GM21717 (cell line): ENCODE measurements at regions not wholly inside any gene's neighbourhood (a gene's known extent, or its start where the extent isn't known, plus 50 kb on each side); places are given as distances from the start of the nearest gene placed in this dataset.

Experiments used
- ATAC-seq: cut with Tn5 transposase; IDR thresholded peaks from one replicate; pipeline ENCODE4 v1.9.1; 2021; ENCODE audit warnings: mild to moderate bottlenecking, moderate library complexity; ENCODE audit not compliant: unreplicated experiment

DNA sequence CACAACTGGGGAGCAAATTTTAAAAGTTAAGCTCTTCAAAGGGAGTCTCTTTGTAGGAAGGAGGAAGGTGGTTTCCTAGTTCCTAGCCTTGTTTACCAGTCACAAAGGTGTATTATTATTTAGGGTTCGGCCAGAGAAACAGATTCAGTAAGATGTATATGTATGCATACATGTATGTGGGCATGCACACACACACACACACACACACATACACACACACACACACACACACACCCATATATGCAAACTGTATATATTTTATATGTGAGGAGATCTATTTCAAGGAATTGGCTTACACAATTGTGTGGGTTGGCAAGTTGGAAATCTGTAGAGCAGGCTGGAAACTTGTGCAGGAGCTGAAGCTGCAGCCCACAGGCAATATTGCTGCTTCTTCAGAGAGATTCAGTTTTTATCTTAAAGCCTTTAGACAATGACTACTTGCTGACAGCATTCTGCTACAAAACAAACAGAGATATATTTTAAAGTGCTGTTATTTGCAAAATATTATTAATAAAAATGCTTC, 75.3 kb upstream of the DNAH5 start:
- ATAC-seq: no peak

DNA sequence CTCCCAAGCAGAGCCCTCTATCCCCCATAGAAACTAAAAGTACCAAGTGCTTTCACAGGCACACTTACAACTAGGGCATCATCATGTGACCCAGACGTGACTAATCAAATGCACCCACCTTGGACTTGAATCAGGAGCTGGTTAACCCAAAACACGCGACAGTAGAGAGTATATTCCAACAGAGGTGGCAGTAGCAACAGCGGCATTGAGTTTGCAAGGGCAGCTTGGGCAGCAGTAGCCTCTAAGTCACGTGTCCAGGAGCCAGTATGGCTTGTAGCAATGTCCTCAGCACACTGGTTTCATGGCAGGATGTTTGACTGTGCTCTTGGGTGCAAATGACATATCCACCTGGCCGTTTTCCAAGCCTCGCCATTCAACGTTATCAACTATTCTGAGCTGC, 73.4 kb upstream of the DNAH5 start:
- ATAC-seq: no peak

DNA sequence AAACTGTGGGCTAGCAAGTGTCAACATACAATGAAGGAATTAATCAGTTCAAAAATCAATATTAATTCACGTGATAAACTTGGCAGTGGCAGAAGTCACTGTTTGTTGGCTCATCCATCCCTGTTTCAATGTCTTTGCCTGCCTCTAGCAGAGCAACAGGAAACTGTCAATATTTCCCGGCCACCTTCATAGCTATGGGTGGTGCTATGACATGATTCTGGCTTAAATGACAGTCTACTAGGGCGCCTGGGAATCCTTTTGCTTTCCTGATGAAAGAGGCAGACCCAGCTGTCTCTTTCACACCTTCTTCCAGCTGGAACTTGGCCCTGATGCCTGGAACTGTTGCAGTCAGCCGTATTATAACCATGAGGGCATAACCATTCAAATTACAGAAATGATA, 72.1 kb upstream of the DNAH5 start:
- no peak for ATAC-seq

DNA sequence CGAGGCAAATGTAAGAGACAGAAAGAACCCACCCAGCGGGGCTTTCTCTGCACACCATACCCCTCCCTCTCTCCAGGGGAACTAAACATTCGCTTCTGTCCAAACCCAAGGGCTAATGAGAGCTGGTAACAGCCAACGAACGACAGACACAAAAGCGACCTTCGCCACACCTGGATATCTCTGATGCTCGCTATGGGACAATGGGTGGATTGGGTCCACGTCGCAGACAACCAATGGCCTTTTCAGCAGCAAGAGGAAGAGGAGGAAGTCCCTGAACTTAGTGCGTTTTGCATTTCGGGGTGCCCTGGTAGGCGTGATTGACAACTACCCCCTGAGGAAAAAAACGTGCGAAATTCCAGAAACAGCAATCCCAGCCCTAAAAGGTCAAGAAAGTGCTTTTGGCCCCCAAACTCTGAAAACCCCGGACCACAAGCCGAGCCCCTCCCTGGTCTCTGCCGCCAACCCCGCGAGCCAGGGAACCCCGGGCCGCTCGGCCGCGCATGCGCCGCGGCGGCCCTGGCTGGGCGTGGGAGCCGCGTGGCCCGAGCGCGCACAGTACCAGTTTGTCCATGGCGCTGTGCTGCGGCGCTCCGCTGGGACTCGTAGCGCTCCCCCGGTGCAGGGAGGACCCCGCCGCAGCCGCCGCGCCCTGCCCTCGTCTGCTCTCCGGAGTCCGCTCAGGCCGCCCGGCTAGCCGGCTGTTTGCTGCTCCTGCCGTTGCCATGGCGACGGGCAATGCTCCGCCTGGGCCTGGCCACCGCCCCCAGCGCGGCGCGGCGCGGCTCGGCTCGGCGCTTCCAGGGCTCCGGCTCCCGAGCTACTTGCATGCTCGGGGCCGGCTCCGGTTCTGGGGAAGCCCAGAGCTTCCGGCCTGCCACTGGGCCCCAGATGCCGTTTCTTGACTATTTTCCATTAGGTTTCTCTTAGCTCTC, 66.9 kb upstream of the DNAH5 start:
- peak; percentile 93 for ATAC-seq

DNA sequence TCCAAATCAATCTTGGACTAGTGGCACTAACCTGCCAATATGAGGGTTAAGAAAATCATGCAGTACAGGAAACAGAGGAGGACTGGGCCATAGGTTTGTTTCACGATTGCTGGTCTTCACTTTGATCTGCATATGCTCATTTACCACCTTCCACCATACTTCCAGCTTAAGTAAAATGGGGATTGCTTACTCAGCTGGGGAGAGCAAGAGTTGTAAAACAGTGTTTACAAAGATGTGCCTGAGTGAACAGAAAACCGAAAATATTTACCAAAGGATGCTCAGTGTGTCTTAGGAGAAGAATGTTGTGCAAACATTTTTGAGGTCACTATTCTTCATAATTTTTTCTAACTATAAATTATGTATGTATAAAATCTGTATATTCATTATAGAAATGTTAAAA, 65.1 kb upstream of the DNAH5 start:
- ATAC-seq: no peak

DNA sequence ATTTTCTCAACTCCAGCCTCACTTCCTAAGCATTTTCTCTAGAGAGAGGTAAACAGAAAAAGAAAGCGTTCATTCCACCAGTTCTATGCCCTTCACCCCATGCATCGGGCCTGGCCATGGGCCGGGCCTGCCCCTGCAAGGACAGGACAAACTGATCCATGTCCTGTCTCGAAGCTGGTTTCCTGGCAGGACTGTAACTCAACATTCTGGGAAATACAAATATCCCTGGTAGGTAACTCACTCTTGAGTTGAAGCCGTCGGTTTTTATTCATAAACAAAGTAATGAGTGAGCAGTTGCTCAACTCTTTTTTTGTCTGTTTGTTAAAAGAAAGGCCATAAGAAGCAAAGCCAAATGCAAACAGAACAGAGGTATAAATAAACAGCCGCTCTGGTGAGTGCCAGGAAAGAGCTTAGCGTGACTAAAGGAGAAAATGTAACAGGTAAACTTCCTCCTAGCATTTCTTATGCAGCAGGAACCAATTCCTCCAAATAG, 64.4 kb upstream of the DNAH5 start:
- no peak for ATAC-seq

DNA sequence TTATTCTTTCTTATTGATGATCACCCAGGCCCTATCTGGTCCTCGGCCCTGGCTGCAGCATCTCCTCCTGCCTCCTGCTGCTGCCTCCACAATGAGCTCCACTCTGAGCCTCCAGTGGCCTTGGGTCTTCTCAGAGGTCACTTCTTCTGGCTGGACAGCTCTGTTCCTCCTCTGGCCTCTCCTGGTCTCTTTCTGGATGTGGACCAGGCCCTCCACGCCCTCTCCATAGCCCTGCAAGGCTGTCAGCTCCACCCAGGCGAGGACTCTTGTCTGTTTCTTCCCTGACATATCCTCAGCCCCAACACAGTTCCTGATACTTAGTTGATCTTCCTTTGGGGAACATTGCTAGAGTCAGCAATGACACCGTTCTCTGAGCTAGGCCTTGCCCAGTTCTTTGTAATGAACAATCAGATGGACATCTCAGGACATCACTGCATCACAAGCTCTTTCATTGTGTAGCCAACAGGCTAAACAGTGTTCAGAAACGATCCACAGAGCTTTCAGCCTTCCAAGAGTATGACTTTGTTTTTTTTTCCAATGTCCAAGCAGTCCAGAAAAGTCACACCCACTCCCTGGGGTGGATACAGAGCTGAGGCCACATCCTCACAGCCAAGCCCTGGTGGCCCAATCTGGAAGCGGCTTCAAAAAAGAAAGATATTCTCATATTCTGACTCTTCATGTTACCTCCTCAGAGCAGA, 62.5 kb upstream of the DNAH5 start:
- no peak for ATAC-seq

DNA sequence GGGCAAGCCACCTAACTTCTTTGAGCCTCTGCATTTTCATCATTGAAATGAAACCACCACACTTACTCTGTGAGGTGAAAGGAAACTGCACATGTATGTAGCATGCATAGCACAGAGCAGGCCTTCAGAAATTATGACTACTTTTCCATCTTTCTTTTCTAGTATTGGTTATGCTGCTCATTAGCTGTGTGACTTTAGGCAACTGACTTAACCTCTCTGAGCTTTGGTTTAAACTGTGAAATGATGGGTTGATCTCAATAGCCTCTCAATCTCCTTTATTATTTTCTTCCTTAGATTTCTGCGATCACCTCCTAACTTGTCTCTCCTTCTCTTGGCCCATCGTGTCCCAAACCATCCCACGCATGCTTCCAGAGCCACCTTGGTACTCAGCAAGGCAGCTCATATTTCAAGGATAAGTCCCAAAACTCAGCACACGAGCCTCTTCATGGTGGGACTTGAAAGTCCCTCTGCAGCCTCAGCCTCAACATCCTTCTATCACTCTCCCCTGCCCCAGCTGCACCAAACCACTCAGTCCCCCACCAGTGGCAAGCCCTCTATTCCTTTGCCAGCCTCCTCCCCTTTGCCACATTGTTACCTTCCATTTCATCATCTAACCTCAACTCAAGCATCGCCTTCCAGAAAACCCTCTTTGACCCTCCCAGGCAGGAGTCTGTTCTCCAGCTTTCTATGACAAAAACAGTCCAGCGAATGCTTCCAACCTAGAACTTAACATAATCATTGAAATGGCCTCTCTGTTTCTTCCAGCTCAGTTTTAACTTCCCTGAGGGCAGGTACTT, 60.3 kb upstream of the DNAH5 start:
- no peak for ATAC-seq

DNA sequence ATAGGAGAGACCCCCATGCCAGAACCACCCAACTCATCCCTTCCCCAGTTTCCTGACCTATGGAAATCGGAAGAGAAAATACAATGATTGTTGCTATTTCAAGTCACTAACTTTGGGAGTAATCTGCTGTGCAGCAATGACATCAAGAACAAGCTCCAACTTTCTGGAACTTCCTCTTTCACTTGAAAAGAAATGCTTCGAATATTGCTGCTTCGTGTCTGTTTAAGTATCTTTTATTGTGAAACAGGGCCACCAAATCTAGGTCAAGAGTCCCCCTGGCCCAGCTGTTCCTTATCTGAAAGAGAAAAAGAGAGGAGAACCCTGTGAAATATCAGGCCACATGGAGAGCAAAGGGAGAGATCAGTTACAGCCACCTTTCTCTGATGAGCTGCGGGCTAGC, 59.4 kb upstream of the DNAH5 start:
- no peak for ATAC-seq

DNA sequence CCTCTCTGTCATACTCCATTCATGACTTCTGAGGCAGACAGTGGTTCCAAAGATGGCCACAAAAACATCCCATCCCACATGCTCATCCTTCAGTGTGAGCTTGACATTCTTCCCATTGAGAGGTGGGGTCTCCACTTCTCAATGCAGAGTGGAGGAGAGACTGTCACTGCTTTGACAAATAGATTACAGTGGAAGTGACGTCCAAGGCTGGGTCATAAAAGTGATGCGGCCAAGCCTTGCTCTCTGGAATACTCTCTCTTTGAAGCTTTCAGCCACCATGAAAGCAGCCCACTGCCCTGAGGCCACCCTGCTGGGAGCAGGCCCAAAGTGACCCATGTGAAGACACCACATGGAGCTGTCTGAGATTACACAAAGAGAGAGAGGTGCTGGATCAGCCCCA, 59.0 kb upstream of the DNAH5 start:
- ATAC-seq: no peak

DNA sequence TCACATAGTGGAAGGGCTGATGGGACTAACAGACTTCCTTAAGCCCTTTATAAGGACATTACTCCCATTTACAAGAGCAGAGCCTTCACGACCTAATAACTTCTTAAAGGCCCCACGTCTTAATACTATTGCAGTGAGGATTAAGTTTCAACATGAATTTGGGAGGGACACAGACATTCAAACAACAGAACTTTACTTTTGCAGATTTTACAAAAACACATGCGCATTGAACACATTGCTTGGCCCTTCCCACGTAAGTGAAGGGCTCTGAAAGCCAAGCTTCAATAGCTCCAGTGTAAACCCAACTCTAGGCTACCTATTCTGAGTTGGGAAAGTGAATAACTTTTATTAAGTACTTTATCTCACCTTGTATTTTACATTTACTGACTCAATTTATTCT, 53.8 kb upstream of the DNAH5 start:
- no peak for ATAC-seq

DNA sequence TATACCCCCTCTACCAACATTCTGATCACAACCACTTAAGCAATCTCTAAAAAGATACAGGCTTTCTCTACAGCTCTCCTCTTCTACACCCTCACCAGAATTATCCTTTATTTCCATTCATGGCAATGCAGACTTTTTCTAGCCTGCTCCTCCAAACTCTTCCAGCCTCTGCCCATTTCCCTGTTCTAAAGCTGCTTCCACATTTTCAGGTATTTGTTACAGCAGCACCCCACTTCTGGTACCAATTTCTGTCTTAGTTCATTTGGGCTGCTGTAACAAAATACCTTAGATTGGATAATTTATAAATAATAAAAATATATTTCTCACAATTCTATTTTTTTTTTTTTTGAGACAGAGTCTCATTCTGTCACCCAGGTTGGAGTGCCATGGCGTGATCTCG, 53.0 kb upstream of the DNAH5 start:
- ATAC-seq: no peak

DNA sequence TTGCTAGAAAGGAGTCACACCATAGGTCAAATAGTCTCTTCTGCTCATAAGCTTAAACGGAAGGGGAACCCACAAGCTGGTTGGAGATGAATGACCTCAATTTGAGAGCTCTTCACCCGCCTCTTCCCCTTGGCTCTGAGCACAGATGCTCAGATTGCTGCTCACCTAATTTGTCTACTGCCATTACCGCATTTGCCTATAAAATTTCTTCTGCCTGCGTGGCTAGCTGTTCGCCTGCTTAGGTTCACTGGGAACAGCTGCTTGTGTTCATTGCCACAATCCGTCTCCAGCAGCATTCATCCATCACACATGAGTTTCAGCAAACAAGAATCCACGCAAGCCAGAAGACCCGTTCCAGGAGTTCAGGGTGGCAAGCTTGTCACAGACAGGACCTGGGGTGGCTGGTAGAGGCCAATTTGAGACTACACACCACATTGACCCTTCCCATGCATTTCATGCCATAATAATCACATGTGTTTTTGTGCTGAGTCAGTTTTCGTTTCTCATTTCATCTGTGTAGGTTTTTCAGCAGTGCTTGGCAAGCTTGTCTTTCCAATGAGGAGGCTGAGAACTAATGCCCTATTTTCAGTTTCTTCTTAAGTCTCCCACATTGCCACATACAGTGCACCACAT, 50.2 kb upstream of the DNAH5 start:
- ATAC-seq: no peak
